IPS DF 4.7 (cell line): ENCODE measurements at regions not wholly inside any gene's neighbourhood (a gene's known extent, or its start where the extent isn't known, plus 50 kb on each side); places are given as distances from the start of the nearest gene placed in this dataset.

Source experiments
- DNase-seq: peaks from one replicate; pipeline ENCODE4 v3.0.0-alpha.2; 2013; ENCODE audit warnings: low spot score; ENCODE audit errors: extremely low read depth

DNA sequence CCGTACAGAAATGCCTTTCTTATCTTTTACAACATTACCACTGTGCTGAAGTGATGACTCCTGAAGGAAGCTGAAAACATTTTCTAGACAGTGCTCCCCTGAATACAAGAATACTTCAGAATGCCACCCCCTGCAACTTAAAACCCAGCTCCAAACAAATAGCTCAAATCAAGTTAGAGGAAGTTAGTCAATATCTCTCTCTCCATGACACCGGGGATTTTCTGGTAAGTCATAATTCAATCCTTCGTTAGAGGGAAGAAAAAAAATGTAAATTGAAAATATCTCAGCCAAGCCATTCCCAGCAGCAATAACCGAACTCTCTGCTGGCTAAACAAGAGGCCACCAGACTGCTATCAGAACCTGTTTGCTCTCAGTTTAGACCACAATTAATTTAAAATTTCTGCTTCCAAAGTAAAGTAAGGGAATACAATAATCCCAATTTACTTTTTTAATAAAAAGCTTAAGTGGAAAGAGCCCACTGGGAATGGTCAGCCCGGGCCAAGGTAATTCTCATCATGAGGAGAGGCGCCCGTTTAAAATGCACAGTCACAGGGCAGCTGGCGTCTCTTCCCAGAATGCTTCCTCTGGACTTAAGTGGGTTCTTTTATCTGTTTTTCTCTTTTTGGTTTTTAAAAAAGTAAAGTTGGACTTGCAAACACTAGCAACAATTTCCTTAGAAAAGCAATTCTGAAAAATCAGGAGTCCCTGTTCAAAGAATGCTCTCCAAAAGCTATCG lies 710.1 kb upstream of the STXBP6 start:
- DNase-seq = no peak

DNA sequence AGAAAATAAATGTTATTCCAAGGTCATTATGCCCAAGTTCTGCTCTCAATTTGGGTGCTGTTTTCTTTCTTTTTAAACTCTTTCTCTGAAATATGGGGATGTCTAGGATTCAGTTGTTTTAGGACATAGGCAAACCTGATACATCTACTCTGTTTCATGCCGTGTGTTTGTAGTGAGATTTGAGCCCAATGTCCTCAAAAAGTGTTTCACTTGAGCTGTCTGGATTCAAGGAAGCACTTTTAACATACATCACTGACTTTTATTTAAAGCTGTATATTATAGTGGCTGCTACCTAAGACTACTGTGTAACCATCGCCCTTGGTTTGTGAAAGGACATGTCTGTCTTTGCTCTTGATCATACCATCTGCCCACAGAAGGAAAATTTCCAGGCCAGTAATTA lies 709.3 kb upstream of the STXBP6 start:
- no peak for DNase-seq

DNA sequence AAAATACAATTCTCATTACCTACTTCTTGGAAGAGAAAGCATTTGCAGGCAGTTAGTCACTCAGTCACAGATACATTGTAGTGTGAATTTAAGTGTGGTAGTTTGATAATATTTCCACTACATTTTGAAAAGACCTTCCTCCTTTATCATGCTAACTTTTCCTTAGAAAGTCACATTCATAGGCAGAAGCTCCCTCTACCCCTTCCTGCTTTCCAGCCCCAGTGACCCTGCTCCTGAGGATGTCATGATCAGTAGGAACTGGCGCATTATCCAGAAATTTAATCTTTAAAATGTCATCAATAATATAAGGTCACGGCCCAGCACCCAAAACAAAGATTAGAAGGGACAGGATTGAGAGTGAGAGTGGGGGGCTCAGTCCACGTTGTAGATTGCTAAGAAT lies 707.4 kb upstream of the STXBP6 start:
- no peak for DNase-seq

DNA sequence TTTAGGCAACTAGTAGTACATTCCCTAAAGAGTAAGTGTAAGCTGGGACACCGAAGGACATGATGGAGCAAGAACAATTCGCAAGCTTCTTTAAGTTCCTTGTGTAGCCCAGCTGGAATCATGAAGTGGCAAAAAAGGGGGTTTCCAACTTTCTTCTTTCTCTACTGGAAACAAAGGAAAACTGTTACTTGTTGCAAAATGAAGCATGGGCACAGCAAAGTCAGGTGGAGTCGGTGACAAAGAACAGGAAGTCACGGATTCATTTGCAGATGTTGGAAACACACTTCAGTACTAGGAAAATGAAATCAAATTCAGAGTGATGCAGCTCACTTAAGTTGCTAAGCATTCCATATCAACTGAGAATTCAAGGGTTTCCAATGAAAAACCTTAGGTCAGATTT lies 706.9 kb upstream of the STXBP6 start:
- DNase-seq = peak; percentile 36

DNA sequence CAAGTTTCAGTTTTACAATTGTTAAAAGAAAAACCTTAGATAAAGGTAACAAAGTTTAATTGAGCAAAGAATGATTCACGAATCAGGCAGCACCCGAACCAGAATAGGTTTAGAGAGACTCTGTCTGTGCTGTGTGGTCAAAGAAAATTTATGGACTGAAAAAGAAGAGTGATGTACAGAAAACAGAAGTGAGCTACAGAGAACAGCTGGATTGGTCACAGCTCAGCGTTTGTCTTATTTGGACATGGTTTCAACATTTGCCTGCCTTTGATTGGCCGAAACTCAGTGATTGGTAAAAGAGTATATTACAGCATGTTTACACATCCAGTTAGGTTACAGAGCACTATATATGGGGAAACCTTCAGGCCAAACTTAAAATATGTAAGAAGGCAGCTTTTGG lies 703.2 kb upstream of the STXBP6 start:
- DNase-seq = no peak

DNA sequence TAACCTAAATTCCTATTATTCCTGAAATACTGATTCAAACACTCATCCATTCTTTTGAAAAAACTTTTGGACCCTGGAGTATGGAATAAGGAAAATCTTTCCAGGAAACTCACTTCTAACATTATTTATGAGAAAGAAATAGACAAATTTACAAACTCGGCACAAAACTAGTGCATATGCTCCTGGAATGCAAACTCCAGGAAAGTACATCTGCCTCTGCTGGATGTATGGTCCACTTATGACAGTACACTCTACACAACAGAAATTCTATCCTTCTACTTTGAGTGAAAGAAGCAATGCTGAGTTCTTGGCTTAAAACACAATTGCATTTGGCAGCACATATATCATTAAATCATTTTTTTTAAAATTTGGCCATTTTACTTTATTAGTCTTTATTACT lies 700.5 kb upstream of the STXBP6 start:
- no peak for DNase-seq
